Colonic mucosa (tissue), 4 donors: ENCODE measurements at regions not wholly inside any gene's neighbourhood (a gene's known extent, or its start where the extent isn't known, plus 50 kb on each side); places are given as distances from the start of the nearest gene placed in this dataset.

ENCODE experiments used
- DNase-seq: peaks from one replicate; pipeline ENCODE4 v3.0.0-alpha.2; 2020
- H3K27ac ChIP-seq: fragments of 200-600 bp; one replicate; pipeline ENCODE4 v1.8.0; 2021
- H3K27me3 ChIP-seq: fragments of 200-600 bp; one replicate; pipeline ENCODE4 v1.8.0; 2021
- H3K36me3 ChIP-seq: fragments of 200-600 bp; one replicate; pipeline ENCODE4 v1.8.0; 2021
- H3K4me1 ChIP-seq: fragments of 200-600 bp; one replicate; pipeline ENCODE4 v1.8.0; 2021; ENCODE audit warnings: mild to moderate bottlenecking
- H3K4me3 ChIP-seq: fragments of 200-600 bp; one replicate; pipeline ENCODE4 v1.8.0; 2021
- H3K9ac ChIP-seq, 2 donors: one replicate each; pipeline ENCODE4 v1.7.0; 2013; ENCODE audit warnings: control low read depth in 2 of 2, low read depth in 2 of 2, low read length in 2 of 2
- H3K9me3 ChIP-seq: fragments of 200-600 bp; one replicate; pipeline ENCODE4 v1.8.0; 2021
- intact Hi-C: fragments of 100-400 bp; cut with DNase I; formaldehyde crosslinking; loops from one replicate; pipeline ENCODE4 v1.14.1; 2022
- TF ChIP-seq, protein P1 (sequence below): fragments of 200-600 bp; IDR thresholded peaks from one replicate; pipeline ENCODE4 v1.8.0; 2022; ENCODE audit warnings: antibody characterized with exemption, mild to moderate bottlenecking
- donor health status: healthy.
- donor health status: DM: no; HTN: no; CAD: no.
- donor health status: DM: no; HTN: no; CAD: no.

DNA sequence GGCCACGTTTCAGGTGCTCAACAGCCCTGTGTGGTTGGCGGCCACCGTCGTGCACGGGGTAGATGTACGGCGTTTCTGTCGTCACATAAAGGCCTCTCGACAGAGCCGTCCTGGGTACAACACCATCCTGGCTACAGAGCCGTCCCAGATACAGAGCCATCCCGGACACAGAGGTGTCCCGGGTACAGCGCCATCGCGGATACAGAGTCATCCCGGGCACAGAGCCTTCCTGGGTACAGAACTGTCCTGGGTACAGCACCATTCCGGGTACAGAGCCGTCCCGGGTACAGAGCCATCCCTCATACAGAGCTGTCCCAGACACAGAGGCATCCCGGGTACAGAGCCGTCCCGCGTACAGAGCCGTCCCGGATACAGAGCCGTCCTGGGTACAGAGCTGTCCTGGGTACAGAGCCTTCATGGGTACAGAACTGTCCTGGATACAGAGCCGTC lies 222.7 kb upstream of the SOX1 start:
- intact Hi-C loops = no loop called here
- TF ChIP-seq, protein P1, sequence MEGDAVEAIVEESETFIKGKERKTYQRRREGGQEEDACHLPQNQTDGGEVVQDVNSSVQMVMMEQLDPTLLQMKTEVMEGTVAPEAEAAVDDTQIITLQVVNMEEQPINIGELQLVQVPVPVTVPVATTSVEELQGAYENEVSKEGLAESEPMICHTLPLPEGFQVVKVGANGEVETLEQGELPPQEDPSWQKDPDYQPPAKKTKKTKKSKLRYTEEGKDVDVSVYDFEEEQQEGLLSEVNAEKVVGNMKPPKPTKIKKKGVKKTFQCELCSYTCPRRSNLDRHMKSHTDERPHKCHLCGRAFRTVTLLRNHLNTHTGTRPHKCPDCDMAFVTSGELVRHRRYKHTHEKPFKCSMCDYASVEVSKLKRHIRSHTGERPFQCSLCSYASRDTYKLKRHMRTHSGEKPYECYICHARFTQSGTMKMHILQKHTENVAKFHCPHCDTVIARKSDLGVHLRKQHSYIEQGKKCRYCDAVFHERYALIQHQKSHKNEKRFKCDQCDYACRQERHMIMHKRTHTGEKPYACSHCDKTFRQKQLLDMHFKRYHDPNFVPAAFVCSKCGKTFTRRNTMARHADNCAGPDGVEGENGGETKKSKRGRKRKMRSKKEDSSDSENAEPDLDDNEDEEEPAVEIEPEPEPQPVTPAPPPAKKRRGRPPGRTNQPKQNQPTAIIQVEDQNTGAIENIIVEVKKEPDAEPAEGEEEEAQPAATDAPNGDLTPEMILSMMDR = no peak
- no peak for DNase-seq
- H3K27me3 ChIP-seq = no peaks in the 10 kb centered on the region
- no peaks in the 10 kb centered on the region for H3K9me3 ChIP-seq
- no peaks in the 10 kb centered on the region for H3K36me3 ChIP-seq
- H3K4me3 ChIP-seq = no peak overlapping the region
- no peak overlapping the region for H3K9ac ChIP-seq
- no peaks in the 10 kb centered on the region for H3K4me1 ChIP-seq
- H3K27ac ChIP-seq = no peak overlapping the region

DNA sequence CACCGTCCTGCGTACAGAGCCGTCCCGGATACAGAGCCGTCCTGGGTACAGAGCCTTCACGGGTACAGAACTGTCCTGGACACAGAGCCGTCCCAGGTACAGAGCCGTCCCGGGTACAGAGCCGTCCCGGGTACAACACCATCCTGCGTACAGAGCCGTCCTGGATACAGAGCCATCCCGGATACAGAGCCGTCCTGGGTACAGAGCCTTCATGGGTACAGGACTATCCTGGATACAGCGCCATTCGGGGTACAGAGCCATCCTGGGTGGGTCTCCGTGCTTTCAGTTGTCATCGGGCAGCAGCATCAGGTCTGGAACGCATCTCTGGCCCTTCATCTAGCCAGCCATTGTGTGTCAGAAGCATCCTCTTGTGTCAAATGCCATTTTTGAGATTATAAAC lies 222.3 kb upstream of the SOX1 start:
- Histone ChIP-seq H3K36me3 (no peaks in the 10 kb centered on the region), H3K9me3 (no peaks in the 10 kb centered on the region), H3K9ac (no peak overlapping the region), H3K27ac (no peak overlapping the region), H3K4me3 (no peak overlapping the region), H3K4me1 (no peaks in the 10 kb centered on the region), H3K27me3 (no peaks in the 10 kb centered on the region)
- intact Hi-C loops = no loop called here
- TF ChIP-seq, protein P1 = no peak
- no peak for DNase-seq

DNA sequence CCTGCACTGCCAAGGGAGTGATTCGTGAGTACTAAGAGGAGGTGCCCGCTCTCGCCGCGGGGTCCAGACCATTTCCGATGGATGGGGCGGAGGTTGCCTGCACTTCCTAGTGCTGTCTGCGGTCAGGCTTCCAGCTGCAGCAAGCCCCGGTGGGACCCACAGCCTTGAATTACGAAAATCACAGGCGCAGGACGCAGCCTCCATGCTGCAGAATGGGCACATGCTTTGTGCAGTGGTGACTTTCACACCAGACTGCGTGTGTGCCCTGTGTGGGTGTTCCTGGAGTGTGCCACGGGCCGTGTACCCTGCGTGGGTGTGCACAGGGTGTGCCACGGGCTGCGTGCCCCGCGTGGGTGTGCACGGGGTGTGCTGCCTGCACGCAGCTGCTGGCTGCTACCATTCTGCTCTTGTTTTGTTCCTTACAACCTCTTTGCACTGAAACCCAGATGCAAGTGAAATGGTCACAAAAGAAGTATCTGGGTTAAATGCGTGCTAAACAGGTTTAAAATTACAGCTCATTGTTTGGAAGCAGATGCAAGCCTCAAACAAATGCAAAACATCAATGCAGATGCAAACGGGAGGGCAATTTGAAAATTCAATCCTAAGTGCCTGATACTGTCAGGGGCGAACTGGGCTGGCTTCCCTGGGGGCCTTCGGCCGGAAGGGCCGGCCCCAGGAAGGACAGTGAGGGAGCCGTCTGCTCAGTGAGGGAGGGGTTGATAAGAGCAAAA lies 221.2 kb upstream of the SOX1 start:
- Histone ChIP-seq H3K36me3 (no peaks in the 10 kb centered on the region), H3K27me3 (no peaks in the 10 kb centered on the region), H3K9ac (no peak overlapping the region), H3K9me3 (no peaks in the 10 kb centered on the region), H3K4me1 (no peaks in the 10 kb centered on the region), H3K4me3 (no peak overlapping the region), H3K27ac (no peak overlapping the region)
- DNase-seq = no peak
- TF ChIP-seq, protein P1 = no peak
- intact Hi-C loops = no loop called here

DNA sequence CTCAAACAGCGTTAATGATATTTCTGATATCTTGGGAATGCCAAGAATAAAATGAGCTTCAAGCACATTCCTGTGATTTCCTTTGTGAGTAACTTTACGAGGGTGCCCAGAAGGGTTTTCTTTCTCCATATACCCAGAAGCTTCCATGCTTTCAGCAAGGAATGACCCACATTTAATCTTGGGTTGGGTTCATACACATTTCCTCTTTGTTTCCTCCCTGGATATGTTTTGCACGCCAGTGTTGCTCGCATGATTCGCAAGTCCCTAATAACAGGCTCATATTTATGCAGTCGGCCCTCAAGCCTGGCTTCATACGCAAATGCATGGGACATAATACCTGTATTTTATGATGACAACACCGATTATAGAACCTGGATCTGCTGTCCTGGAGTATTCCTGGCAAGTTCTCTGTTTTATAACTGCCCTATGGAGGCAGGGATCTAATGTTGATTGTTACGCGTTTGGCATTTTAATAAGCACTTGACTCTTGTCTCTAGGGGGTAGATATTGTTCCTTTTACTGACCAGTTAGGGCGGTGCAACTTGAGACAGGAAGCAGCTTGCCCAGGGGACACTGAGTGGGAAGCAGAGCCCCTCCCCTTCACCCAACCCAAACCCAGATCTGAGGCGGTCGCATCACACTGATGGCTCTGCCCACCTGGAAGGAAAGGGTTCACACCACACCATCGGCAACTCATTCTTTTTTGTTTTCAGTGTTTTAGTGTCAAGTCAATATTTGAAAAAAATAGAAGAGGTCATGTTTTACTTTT lies 220.4 kb upstream of the SOX1 start:
- intact Hi-C loops = no loop called here

DNA sequence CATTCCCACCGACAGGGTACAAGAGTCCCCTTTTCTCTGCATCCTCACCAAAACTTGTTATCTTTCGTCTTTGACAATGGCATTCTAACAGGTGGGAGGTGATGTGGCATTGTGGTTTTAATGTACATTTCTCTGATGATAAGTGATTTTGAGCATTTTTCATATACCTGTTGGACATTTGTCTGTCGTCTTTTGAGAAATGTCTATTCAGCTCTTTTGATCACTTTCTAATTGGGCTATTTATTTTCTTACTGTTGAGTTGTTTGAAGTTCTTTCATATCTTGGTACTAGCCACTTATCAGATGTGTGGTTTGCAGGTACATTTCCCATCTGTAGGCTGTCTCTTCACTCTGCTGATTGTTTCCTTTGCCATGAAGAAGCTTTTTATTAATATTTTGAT lies 219.0 kb upstream of the SOX1 start:
- TF ChIP-seq, protein P1 = no peak

More for the DNA sequence above, 220.4 kb upstream of the SOX1 start:
- no peaks in the 10 kb centered on the region for H3K27me3 ChIP-seq
- DNase-seq = no peak
- TF ChIP-seq, protein P1 = no peak
- H3K36me3 ChIP-seq = no peaks in the 10 kb centered on the region
- H3K9ac ChIP-seq = no peak overlapping the region
- no peaks in the 10 kb centered on the region for H3K4me1 ChIP-seq
- no peak overlapping the region for H3K4me3 ChIP-seq
- no peaks in the 10 kb centered on the region for H3K9me3 ChIP-seq
- no peak overlapping the region for H3K27ac ChIP-seq

More for the DNA sequence above, 219.0 kb upstream of the SOX1 start:
- H3K9ac ChIP-seq = no peak overlapping the region
- no peak for DNase-seq
- H3K36me3 ChIP-seq = no peaks in the 10 kb centered on the region
- H3K4me3 ChIP-seq = no peak overlapping the region
- intact Hi-C loops = no loop called here
- H3K27ac ChIP-seq = no peak overlapping the region
- H3K4me1 ChIP-seq = no peaks in the 10 kb centered on the region
- no peaks in the 10 kb centered on the region for H3K9me3 ChIP-seq
- H3K27me3 ChIP-seq = no peaks in the 10 kb centered on the region
